ENCODE measurements at regions not wholly inside any gene's neighbourhood (a gene's known extent, or its start where the extent isn't known, plus 50 kb on each side); places are given as distances from the start of the nearest gene placed in this dataset.

DNA sequence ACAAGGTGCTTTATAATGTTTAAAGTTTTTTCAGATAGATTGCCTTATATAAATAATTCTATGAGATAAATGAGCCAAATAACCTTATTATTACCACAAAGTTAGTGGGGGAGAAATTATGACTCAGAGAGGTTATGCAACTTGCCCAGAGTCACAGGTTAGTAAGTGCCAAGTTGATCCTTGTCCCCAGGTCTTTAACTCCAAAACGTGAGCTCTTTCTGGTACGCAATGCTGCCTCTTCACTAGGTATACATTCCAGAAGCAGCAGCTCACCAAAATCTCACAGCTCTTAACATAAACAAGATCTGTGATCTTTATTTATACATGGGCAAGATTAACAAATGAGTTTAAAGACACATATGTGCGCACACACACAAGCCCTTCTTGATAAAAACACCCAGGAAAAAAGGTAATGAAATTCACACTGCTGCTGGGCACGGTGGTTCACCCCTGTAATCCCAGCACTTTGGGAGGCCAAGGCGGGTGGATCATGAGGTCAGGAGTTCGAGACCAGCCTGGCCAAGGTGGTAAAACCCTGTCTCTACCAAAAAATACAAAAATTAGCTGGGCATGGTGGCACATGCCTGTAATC, 59.8 kb upstream of the NR2F2 start:
- peak; percentile 46 for DNase-seq (ENCODE audit: low read depth)

DNA sequence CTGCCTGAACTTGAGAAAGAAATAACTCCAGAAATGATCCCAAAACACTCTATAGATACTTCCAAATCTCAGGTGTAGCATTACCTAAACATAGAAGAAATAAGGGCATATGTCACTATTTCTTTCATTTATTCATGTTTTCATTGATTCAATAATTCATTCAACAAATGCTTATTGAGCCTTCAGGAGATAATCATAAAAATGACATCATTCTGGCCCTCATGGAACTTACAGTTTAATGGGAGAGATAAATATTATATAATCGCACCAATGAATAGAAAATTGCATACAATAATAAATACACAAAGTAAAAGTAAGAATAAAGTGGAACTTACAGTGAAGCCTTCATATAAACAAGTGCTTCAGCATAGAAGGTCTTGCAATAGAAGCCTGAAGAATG, 58.1 kb upstream of the NR2F2 start:
- no peak for DNase-seq (ENCODE audit: low read depth)

DNA sequence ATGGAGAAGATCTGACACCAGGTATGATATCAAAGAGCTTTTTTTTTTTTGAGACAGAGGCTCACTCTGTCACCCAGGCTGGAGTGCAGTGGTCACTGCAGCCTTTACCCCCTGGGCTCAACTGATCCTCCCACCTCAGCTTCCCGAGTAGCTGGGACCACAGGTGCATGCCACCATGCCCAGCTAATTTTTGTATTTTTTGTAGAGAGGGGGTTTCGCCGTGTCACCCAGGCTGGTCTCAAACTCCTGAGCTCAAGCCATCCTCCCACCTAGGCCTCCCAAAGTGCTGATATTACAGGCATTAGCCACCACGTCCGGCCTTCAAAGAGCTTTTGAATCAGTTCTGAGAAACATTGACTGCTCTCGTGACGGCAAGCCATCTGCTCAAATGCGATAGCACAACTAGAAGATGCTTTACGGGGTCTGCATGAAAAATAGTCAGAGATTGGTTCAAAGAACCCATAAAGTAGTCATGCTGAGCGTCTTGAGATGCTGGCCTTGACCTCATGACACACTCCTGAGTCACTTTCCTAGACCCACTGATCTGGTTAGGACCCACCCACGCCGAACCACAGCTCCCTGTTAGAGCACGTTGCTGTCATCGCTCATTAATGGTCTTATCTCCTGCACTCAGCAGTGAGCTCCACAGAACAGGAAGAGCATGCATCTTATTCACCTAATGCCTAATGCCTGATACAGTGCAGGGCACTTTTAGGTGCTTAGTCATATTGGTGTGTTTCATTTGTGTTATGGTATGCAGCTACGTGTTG, 57.0 kb upstream of the NR2F2 start:
- DNase-seq (ENCODE audit: low read depth) = peak; percentile 99

DNA sequence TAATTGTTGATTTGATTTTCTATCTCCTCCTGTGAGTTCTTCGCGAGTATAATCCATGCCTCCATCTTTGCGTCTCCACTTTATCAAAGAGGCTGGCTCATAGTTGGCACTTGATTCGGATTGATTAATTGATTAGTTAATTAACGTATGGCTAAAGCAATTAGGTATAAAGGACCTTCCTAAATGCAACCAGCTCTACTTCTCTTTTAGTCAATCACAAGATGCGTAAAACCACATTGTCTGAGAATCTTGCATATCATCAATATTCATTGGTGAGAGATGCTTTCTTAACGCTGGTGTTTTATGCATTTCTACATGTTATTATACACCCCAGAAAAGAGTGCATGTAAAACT, 56.4 kb upstream of the NR2F2 start:
- no peak for DNase-seq (ENCODE audit: low read depth)

DNA sequence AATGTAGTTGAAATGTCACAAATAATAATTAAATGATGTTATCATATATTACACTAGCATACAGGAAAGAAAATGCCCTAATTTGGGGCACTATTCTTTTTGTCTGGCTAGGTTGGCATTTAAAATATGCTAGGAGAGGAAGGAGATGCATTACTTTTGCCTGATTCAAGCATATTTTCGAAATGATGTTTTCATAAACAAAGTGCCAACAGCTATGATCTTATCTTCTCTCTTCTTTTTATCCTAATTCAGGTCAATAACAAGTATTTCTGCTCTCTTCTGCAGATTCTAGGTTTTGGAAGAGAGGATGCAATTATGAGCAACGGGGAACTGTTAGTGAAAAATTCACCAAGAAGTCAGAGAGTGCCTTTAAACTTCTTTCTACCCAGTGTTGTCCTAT, 55.8 kb upstream of the NR2F2 start:
- DNase-seq (ENCODE audit: low read depth) = peak; percentile 62

DNA sequence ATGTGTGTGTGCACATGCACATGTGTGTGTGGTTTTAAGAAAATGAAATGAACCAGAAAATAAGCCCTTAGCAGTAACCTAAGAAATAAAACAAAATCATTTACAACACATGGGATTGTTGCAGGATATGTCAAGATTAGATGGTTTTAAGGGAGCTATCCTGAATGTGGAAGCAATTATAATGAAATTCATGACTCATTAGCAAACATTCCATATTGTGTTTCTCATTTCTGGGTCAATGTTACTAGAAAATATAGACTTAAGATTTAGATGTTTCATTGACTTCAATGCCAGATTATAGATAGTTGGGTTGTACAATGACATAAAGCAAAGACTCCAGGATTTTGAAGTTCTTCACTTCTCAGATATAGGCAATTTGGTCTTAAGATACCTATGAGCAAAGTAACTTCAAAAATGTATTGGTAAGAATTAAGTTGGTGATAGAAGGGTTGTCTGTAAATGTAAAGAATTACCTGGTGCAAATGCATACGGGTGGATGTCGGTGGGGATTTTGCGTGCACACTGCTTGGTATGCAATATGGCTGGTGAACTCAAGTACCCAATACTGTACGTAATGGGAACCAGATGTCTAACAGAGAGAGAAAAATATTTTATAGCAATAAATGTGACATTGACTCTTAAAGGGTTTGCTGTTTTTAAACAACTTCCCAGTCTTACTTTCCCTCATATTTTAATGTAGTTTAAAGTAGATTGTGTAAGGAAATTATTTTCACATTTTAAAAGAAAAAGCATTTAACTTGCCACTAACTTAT, 53.9 kb upstream of the NR2F2 start:
- peak; percentile 75 for DNase-seq (ENCODE audit: low read depth)
